ENCODE measurements at regions not wholly inside any gene's neighbourhood (a gene's known extent, or its start where the extent isn't known, plus 50 kb on each side); places are given as distances from the start of the nearest gene placed in this dataset.

- TF ChIP-seq POLR2AphosphoS5 (IDR thresholded peaks at IDR 0.05) (no peak), CTCF (IDR thresholded peaks at IDR 0.05) (no peak), POLR2A (IDR thresholded peaks at IDR 0.05) (no peak), EP300 (IDR thresholded peaks at IDR 0.05) (no peak)
Measured at GRCh38 chr7:23913016-23913415, 203.0 kb downstream of the STK31 start.

Data from sigmoid colon (tissue), 4 donors.